Naive B cell (primary cell): ENCODE measurements at regions not wholly inside any gene's neighbourhood (a gene's known extent, or its start where the extent isn't known, plus 50 kb on each side); places are given as distances from the start of the nearest gene placed in this dataset.
"Not testable (repeated sequence)": the region's sequence is repeated elsewhere in the genome, so short reads cannot be mapped to it uniquely, and the experiment has no call there.

ENCODE experiments used
- ATAC-seq, 2 donors: fragments of 150-1000 bp; cut with Tn5 transposase; 2 replicates each; pipeline ENCODE4 v1.10.0; 2021; ENCODE audit warnings: low read depth in 2 of 2, mild to moderate bottlenecking in 2 of 2, moderate library complexity in 2 of 2
- DNase-seq: peaks from one replicate; pipeline ENCODE4 v3.0.0; 2022
- H3K27ac Mint-ChIP-seq, 6 donors: one replicate each; pipeline ENCODE4 v1.8.0; 2020 to 2022; ENCODE audit warnings: mild to moderate bottlenecking in 6 of 6, mixed read lengths in 6 of 6, moderate library complexity in 5 of 6, inconsistent platforms in 2 of 6
- H3K27me3 Mint-ChIP-seq, 3 donors: one replicate each; pipeline ENCODE4 v1.8.0; 2021 to 2022; ENCODE audit warnings: mixed read lengths in 3 of 3, mild to moderate bottlenecking in 1 of 3
- H3K36me3 Mint-ChIP-seq, 2 donors: one replicate each; pipeline ENCODE4 v1.8.0; 2020 to 2022; ENCODE audit warnings: mixed read lengths in 2 of 2, inconsistent platforms in 1 of 2, mild to moderate bottlenecking in 1 of 2
- H3K4me1 Mint-ChIP-seq, 3 donors: one replicate each; pipeline ENCODE4 v1.8.0; 2020 to 2022; ENCODE audit warnings: mixed read lengths in 3 of 3, inconsistent platforms in 1 of 3, mild to moderate bottlenecking in 1 of 3, moderate library complexity in 1 of 3
- H3K4me3 Mint-ChIP-seq, 8 donors: one replicate each; pipeline ENCODE4 v1.8.0; 2020 to 2022; ENCODE audit warnings: mild to moderate bottlenecking in 8 of 8, mixed read lengths in 8 of 8, moderate library complexity in 8 of 8, inconsistent platforms in 2 of 8
- H3K9me3 Mint-ChIP-seq, 7 donors: one replicate each; pipeline ENCODE4 v1.8.0; 2020 to 2022; ENCODE audit warnings: mixed read lengths in 7 of 7, mild to moderate bottlenecking in 5 of 7, inconsistent platforms in 2 of 7, moderate library complexity in 1 of 7

DNA sequence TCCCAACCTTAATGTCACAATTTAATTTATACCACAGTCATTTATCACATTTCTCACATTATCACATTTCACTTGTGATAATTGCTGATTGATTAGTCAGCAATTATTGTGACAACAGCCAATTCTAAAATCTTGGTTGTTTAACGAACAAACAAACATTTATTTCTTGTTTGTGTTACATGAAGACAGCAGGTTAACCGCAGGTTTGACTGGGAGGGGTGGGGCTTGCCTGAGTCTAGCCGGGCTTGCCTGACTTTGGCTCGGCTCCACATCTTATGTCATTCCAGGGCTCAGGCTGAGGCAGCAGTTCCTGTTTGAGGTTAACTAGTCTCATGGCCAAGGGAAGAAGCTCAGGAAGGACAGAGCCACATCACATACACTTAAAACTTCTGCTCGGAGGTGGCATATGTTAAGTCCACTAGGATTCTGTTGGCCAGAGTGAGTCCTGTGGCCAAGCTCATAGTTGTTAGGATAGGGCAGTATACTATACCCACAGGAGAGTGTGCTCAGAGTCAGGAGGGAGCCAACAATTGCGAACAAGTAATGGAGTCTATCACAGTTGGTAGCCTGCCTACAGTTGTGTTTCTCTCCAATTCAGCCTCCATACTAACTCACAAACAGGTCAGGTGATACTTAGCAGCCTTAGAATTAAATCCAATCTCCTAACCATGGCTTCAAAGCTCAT is 90.0 kb upstream of the IFNGR1 start:
- Mint-ChIP-seq H3K27ac (peak overlapping the region; percentile 16 to 91 (median 49)), H3K9me3 (peaks cover 0 to 5% (median 0%) of the 10 kb centered on the region in 7 donors), H3K27me3 (no peaks in the 10 kb centered on the region), H3K4me1 (peaks cover 54 to 70% (median 55%) of the 10 kb centered on the region in 3 donors), H3K36me3 (no peaks in the 10 kb centered on the region), H3K4me3 (peak overlapping the region; percentile 9 to 84 (median 57))
- peak; percentile 24 for DNase-seq
- ATAC-seq: peak; percentile 16 to 21

DNA sequence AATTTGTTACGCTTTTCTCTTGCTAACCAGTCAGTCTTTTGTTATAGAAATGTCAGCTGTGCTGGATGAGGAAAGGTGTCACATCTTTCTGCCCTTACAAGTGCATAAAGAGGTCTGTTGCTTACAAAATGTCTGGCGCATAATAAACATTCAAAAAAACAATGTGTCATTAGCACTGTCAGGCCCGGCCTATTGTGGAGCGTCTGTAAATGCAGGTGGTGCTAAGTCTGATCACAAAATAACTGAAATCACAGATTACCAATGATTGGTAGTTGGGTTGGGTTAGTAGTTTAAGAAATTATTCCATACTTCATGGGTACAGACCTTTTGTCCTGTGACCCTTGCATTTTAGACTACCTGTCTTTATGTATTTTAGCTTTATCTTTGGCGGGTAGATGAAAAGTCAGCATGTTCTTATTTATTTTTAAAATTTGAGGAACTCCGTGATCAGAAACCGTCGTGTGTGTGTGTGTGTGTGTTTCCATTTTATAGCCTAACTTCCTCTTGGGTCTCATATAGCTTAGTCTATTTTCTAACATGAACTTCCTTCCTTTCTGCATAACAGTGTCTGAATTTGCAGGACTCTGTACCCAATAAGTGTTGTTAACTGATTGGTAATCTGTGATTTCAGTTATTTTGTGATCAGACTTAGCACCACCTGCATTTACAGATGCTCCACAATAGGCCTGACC is 88.1 kb upstream of the IFNGR1 start:
- Mint-ChIP-seq H3K36me3 (peaks cover 7% of the 10 kb centered on the region in 2 donors), H3K27ac (peak overlapping the region; percentile 81 to 94 (median 88))
- ATAC-seq: peak; percentile 96 to 97

DNA sequence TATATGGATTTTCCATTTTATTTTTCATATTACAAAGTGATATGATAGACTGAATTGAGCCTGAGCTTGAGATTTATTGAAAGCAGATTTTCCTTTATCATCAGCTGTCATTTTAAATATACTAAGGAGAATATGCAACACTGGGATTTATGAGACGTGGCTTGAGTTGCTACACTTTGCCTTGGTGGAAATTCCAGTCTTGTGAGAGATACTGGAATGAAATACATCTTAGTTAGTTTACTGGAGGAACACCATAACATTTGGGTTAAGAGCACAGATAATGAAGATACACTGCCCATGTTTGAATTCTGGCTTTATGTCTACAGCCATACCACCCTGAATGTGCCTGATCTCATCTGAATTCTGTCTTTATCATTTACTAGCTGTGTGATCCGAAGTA is 86.5 kb upstream of the IFNGR1 start:
- Mint-ChIP-seq H3K4me3 (peak overlapping the region in 1 of 8 donors; percentile 4), H3K27ac (no peak overlapping the region), H3K4me1 (peaks cover 42 to 60% (median 46%) of the 10 kb centered on the region in 3 donors), H3K27me3 (no peaks in the 10 kb centered on the region), H3K36me3 (peaks cover 7% of the 10 kb centered on the region in 2 donors), H3K9me3 (peaks cover 0 to 9% (median 6%) of the 10 kb centered on the region in 7 donors)
- no peak for ATAC-seq
- no peak for DNase-seq

More for the DNA sequence above, 88.1 kb upstream of the IFNGR1 start:
- H3K4me1 Mint-ChIP-seq: peaks cover 49 to 66% (median 52%) of the 10 kb centered on the region in 3 donors
- DNase-seq: peak; percentile 53
- H3K4me3 Mint-ChIP-seq: peak overlapping the region; percentile 29 to 88 (median 61)
- H3K27me3 Mint-ChIP-seq: no peaks in the 10 kb centered on the region
- peaks cover 0 to 9% (median 6%) of the 10 kb centered on the region in 7 donors for H3K9me3 Mint-ChIP-seq

DNA sequence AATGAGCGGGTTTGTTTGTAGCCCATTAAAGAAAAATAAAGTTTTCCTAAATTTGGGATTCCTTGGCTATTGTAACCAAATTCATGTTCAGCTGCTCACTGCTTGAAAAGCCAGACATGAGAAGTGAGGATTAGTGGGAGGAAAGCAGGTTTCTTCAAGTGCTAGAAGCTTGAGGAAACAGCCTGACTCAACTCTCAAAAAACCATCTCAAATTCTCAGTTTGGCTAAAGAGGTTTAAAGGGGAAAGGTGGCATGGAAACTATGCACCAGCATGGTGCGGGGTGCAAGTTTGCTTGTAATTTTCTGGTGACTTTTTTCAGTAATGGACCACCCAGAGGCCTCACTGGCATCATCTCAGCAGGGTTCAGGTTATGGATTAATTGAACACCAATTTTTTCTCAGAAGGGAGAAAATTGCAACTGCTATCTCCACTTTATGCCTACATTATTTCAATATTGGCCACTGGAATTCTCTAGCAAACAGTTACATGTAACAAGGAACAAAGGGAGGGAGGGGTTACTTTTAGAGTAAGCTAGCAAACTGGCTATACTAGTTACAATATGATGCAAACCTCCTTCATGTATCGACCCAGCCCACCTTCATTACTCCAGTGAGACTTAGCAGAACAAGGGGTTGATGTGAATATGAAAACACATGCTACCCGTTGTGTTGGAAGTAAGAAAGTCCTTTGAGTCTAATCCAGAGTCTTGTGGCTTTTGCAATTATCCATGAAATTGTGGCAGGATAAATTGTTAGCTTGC is 85.0 kb upstream of the IFNGR1 start:
- ATAC-seq (no peak), DNase-seq (no peak)
- Mint-ChIP-seq H3K4me1 (peaks cover 32 to 48% (median 42%) of the 10 kb centered on the region in 3 donors), H3K27me3 (no peaks in the 10 kb centered on the region), H3K4me3 (no peak overlapping the region), H3K36me3 (peaks cover 7% of the 10 kb centered on the region in 2 donors), H3K9me3 (peaks cover 0 to 8% (median 4%) of the 10 kb centered on the region in 7 donors), H3K27ac (no peak overlapping the region)

DNA sequence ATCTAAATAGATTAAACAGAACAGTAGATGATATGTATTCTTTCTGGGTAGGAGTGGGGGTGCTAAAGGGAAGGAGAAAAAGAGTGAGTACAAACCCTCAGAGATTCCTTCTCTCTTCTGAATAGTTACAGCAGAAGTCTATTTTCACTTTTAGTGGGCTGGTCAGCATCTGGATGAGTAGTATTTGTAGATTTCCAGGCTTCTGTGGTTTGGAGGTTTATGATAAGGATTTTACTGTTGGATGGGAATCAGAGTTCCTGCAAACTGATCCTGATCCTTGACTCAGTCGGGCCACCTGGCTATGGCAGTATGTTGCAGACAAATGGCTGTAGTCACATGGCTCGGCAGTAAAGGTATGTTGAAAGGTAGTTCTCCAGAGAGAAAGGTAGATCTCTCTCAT is 84.3 kb upstream of the IFNGR1 start:
- Mint-ChIP-seq H3K36me3 (peaks cover 7% of the 10 kb centered on the region in 2 donors), H3K27me3 (no peaks in the 10 kb centered on the region), H3K4me3 (no peak overlapping the region), H3K4me1 (peaks cover 24 to 41% (median 34%) of the 10 kb centered on the region in 3 donors), H3K27ac (peak overlapping the region in 1 of 6 donors; percentile 94), H3K9me3 (peaks cover 0 to 8% (median 4%) of the 10 kb centered on the region in 7 donors)
- ATAC-seq (no peak), DNase-seq (no peak)

DNA sequence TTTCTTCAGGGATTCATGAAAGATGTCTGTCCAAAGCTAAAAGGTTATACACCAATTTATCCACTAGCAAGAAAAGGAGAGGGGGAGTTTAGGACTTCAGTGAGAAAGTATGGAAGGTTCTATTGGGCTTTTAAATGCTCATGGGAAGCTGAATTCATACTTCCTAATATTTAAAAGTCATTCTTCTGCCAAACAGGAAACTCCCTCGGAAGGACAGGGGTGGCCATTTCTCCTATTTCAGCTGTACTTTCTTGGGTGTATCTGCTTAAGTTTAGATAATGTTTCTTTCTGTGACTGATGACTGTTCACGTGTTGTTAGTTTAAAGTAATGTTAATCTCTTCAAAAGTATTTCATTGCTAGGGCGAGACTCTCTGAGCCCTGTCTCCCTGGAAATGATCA is 80.5 kb upstream of the IFNGR1 start:
- H3K27ac Mint-ChIP-seq: no peak overlapping the region
- H3K4me1 Mint-ChIP-seq: peaks cover 0 to 15% (median 8%) of the 10 kb centered on the region in 3 donors
- peaks cover 0 to 8% (median 4%) of the 10 kb centered on the region in 7 donors for H3K9me3 Mint-ChIP-seq
- H3K27me3 Mint-ChIP-seq: no peaks in the 10 kb centered on the region
- H3K4me3 Mint-ChIP-seq: no peak overlapping the region
- ATAC-seq (no peak), DNase-seq (no peak)
- H3K36me3 Mint-ChIP-seq: peaks cover 7% of the 10 kb centered on the region in 2 donors

DNA sequence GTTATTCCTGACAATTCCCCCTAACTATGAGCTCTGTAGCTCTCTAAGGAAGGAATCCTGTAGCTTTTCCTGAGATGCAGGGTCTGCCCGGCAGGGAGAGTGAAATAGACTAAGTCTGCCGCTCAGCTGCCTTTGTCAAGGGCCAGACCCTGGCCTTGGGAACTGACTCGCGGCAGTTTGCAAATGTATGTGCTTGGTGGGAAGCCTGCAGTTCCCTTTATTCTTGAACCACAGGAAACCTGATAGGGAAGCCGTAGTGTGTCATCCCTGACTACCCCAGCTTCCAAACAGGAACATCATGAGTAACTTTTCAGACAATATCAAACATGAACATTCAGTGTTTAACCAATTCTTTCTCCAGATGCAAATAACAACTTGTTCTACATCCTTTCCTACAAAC is 78.7 kb upstream of the IFNGR1 start:
- ATAC-seq: no peak
- DNase-seq: no peak
- Mint-ChIP-seq H3K27me3 (no peaks in the 10 kb centered on the region), H3K9me3 (peaks cover 0 to 1% (median 0%) of the 10 kb centered on the region in 7 donors), H3K27ac (no peak overlapping the region), H3K4me1 (peaks cover 0 to 7% (median 4%) of the 10 kb centered on the region in 3 donors), H3K4me3 (no peak overlapping the region), H3K36me3 (peaks cover under 1 to 1% of the 10 kb centered on the region in 2 donors)

DNA sequence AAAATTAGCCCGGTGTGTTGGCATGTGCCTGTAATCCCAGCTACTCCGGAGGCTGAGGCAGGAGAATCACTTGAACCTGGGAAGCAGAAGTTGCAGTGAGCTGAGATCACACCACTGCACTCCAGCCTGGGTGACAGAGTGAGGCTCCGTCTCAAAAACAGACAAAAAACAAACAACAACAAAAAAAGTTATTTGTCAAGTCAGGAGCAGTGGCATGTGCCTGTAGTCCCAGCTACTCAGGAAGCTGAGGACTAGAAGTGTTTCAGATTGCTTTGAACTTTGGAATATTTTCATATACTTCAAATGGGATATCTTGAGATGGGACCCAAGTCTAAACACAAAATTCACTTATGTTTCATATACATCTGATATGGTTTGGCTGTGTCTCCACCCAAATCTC is 73.1 kb upstream of the IFNGR1 start:
- ATAC-seq, H3K4me3 Mint-ChIP-seq, H3K36me3 Mint-ChIP-seq, H3K27me3 Mint-ChIP-seq, H3K27ac Mint-ChIP-seq, H3K9me3 Mint-ChIP-seq, DNase-seq: not testable (repeated sequence)
- H3K4me1 Mint-ChIP-seq: peaks cover 7 to 23% (median 14%) of the 10 kb centered on the region in 3 donors

DNA sequence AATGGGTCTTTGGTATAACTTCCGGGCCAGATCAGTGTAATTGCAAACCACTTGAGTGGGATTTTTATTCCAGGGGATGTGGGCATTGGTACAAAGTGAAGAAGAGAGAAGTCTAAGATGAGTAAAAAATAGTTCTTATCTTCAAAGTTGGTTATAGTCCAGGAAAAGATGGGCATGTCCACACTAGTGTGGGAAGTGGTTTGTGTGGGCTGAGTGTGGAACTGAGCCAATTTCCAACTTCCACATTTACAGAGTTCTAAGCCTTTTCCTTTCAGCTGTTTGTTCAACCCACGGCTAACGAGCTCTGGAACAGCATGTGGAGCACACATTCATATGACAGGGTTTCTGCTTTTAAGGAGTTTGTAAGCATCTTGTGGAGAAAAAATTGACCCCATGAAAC is 72.3 kb upstream of the IFNGR1 start:
- peak overlapping the region in 2 of 6 donors; percentile 14 to 66 for H3K27ac Mint-ChIP-seq
- peak overlapping the region in 1 of 8 donors; percentile 9 for H3K4me3 Mint-ChIP-seq
- no peaks in the 10 kb centered on the region for H3K27me3 Mint-ChIP-seq
- peak; percentile 34 to 43 for ATAC-seq
- peaks cover 0 to 1% (median 0%) of the 10 kb centered on the region in 7 donors for H3K9me3 Mint-ChIP-seq
- H3K4me1 Mint-ChIP-seq: peaks cover 7 to 23% (median 14%) of the 10 kb centered on the region in 3 donors
- no peak for DNase-seq
- no peaks in the 10 kb centered on the region for H3K36me3 Mint-ChIP-seq

DNA sequence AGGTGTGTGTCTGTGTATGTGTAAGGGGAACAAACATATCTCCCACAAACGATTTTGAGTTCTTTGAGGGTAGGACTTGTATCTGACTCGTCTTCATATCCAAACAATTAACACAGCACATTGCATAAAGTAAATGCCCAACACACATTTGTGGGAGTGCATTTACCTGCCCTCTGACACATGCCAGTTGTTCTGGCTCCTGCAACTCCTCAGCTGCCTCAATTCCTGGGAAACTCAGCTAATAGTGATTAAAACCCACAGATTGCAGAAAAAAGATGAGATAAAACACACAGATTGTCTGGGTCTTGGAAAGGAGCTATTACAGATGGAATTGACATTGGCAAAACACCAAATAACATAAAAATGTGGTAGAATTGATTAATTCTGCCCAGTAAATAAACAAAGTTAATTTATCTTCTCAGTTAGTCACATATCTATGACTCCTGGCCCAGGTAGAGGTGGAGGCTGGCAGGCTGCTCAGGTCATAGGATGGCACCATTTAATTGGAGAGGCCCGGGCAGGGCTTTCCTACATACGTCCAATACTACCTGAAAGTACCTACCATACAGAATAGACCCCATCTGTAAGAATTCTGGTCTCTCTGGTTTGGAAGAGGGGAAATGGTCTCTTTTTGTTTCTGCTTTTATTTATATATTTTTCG is 71.5 kb upstream of the IFNGR1 start:
- H3K36me3 Mint-ChIP-seq: no peaks in the 10 kb centered on the region
- peaks cover 7 to 23% (median 14%) of the 10 kb centered on the region in 3 donors for H3K4me1 Mint-ChIP-seq
- H3K27ac Mint-ChIP-seq: peak overlapping the region in 2 of 6 donors; percentile 11 to 66
- H3K27me3 Mint-ChIP-seq: no peaks in the 10 kb centered on the region
- H3K4me3 Mint-ChIP-seq: peak overlapping the region in 1 of 8 donors; percentile 9
- DNase-seq: no peak
- ATAC-seq: no peak
- peaks cover 0 to 1% (median 0%) of the 10 kb centered on the region in 7 donors for H3K9me3 Mint-ChIP-seq

DNA sequence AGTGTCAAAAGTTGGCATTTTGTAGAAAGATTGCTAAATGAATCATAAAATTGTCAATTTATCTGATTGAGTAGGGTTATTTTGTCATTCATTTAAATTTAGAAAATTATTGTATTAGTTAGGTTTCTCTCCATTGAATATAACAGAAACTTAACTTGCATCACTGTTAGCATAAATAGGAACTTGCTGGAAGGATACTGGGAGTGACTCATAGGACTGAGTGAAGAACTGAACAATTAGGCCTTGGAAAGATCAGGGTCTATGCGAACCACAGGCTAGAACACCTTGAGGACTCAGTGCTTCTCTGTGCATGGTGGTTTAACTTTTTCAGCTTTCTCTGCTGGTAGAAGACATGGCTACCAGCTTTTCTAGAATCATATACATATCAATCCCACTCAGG is 67.7 kb upstream of the IFNGR1 start:
- no peak overlapping the region for H3K4me3 Mint-ChIP-seq
- no peak overlapping the region for H3K27ac Mint-ChIP-seq
- ATAC-seq (no peak), DNase-seq (no peak)
- H3K4me1 Mint-ChIP-seq: peaks cover 33 to 46% (median 45%) of the 10 kb centered on the region in 3 donors
- no peaks in the 10 kb centered on the region for H3K27me3 Mint-ChIP-seq
- no peaks in the 10 kb centered on the region for H3K36me3 Mint-ChIP-seq
- H3K9me3 Mint-ChIP-seq: no peaks in the 10 kb centered on the region

DNA sequence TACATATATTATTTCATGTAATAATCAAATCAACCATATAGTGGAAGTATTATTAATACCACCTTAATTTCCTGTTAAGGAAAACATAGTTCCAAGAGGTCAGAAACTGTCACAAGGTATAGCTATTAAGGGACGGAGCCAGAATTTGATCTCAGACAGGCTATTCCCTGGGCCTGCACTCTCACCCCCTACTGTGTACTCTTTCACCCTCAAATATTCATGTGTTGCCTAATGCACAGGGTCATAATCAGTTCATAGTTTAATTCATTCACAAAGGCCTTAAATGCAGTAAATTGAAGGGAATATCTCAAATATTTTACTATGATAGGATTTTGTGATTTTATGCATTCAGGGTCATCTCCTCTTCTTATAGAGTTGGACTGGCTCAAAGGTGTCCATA is 67.2 kb upstream of the IFNGR1 start:
- Mint-ChIP-seq H3K27me3 (no peaks in the 10 kb centered on the region), H3K4me1 (peaks cover 31 to 48% (median 46%) of the 10 kb centered on the region in 3 donors), H3K9me3 (no peaks in the 10 kb centered on the region), H3K4me3 (no peak overlapping the region), H3K27ac (no peak overlapping the region), H3K36me3 (no peaks in the 10 kb centered on the region)
- ATAC-seq (no peak), DNase-seq (no peak)

DNA sequence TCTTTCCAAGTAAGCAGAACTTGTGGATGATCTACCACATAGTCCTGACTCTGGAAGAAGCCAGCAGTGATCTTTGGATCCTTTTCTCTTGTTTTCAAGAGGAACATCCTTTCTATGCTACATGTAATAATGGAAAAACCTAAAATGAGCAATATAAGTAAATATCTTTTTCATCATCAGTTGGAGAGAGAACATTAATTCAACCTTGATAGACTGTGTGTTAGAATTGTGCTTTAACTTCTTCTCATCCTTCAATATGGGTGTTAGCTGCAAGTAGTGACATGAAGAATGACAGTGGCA is 65.6 kb upstream of the IFNGR1 start:
- Mint-ChIP-seq H3K4me3 (no peak overlapping the region), H3K9me3 (no peaks in the 10 kb centered on the region), H3K27me3 (no peaks in the 10 kb centered on the region), H3K27ac (no peak overlapping the region), H3K4me1 (peaks cover 33 to 49% (median 48%) of the 10 kb centered on the region in 3 donors), H3K36me3 (no peaks in the 10 kb centered on the region)
- no peak for DNase-seq
- ATAC-seq: no peak
